ENCODE measurements at regions not wholly inside any gene's neighbourhood (a gene's known extent, or its start where the extent isn't known, plus 50 kb on each side); places are given as distances from the start of the nearest gene placed in this dataset.

GRCh38 chr9:82080265-82080664 lies 91.7 kb downstream of the SPATA31D1 start:
- H3K27me3 ChIP-seq (ENCODE audit: control insufficient read depth, insufficient read depth, low read length): no peaks in the 10 kb centered on the region
- no peak overlapping the region for H3K4me3 ChIP-seq (ENCODE audit: low read depth, low read length)
- DNase-seq (ENCODE audit: low read depth): no peak
- no peaks in the 10 kb centered on the region for H3K36me3 ChIP-seq (ENCODE audit: control insufficient read depth, insufficient read depth, low read length)
- TF ChIP-seq CTCF (IDR thresholded peaks at IDR 0.05; ENCODE audit: insufficient read depth, low read length, poor library complexity, severe bottlenecking): no peak

- Histone ChIP-seq H3K27me3 (ENCODE audit: control insufficient read depth, insufficient read depth, low read length) (no peaks in the 10 kb centered on the region), H3K36me3 (ENCODE audit: control insufficient read depth, insufficient read depth, low read length) (no peaks in the 10 kb centered on the region), H3K4me3 (ENCODE audit: low read depth, low read length) (no peak overlapping the region)
- no peak for DNase-seq (ENCODE audit: low read depth)
- TF ChIP-seq CTCF (IDR thresholded peaks at IDR 0.05; ENCODE audit: insufficient read depth, low read length, poor library complexity, severe bottlenecking): no peak
Observed at GRCh38 chr9:82081496-82081895, 92.9 kb downstream of the SPATA31D1 start.

- no peak for TF ChIP-seq CTCF (IDR thresholded peaks at IDR 0.05; ENCODE audit: insufficient read depth, low read length, poor library complexity, severe bottlenecking)
- no peaks in the 10 kb centered on the region for H3K36me3 ChIP-seq (ENCODE audit: control insufficient read depth, insufficient read depth, low read length)
- H3K4me3 ChIP-seq (ENCODE audit: low read depth, low read length): no peak overlapping the region
- no peak for DNase-seq (ENCODE audit: low read depth)
- H3K27me3 ChIP-seq (ENCODE audit: control insufficient read depth, insufficient read depth, low read length): no peaks in the 10 kb centered on the region
Observed at GRCh38 chr9:82082563-82082962, 94.0 kb downstream of the SPATA31D1 start.

- H3K36me3 ChIP-seq (ENCODE audit: control insufficient read depth, insufficient read depth, low read length): no peaks in the 10 kb centered on the region
- no peak for TF ChIP-seq CTCF (IDR thresholded peaks at IDR 0.05; ENCODE audit: insufficient read depth, low read length, poor library complexity, severe bottlenecking)
- H3K27me3 ChIP-seq (ENCODE audit: control insufficient read depth, insufficient read depth, low read length): no peaks in the 10 kb centered on the region
- DNase-seq (ENCODE audit: low read depth): no peak
- no peak overlapping the region for H3K4me3 ChIP-seq (ENCODE audit: low read depth, low read length)
Observed at GRCh38 chr9:82088591-82088990, 100.0 kb downstream of the SPATA31D1 start.

GRCh38 chr9:82090046-82090445 lies 101.5 kb downstream of the SPATA31D1 start:
- no peaks in the 10 kb centered on the region for H3K27me3 ChIP-seq (ENCODE audit: control insufficient read depth, insufficient read depth, low read length)
- no peaks in the 10 kb centered on the region for H3K36me3 ChIP-seq (ENCODE audit: control insufficient read depth, insufficient read depth, low read length)
- TF ChIP-seq CTCF (IDR thresholded peaks at IDR 0.05; ENCODE audit: insufficient read depth, low read length, poor library complexity, severe bottlenecking): no peak
- DNase-seq (ENCODE audit: low read depth): no peak
- H3K4me3 ChIP-seq (ENCODE audit: low read depth, low read length): no peak overlapping the region

GRCh38 chr9:82091100-82091499 lies 102.5 kb downstream of the SPATA31D1 start:
- Histone ChIP-seq H3K27me3 (ENCODE audit: control insufficient read depth, insufficient read depth, low read length) (no peaks in the 10 kb centered on the region), H3K36me3 (ENCODE audit: control insufficient read depth, insufficient read depth, low read length) (no peaks in the 10 kb centered on the region), H3K4me3 (ENCODE audit: low read depth, low read length) (no peak overlapping the region)
- TF ChIP-seq CTCF (IDR thresholded peaks at IDR 0.05; ENCODE audit: insufficient read depth, low read length, poor library complexity, severe bottlenecking): no peak
- no peak for DNase-seq (ENCODE audit: low read depth)
